GM21786 (cell line): ENCODE measurements at regions not wholly inside any gene's neighbourhood (a gene's known extent, or its start where the extent isn't known, plus 50 kb on each side); places are given as distances from the start of the nearest gene placed in this dataset.
"Not testable (repeated sequence)": the region's sequence is repeated elsewhere in the genome, so short reads cannot be mapped to it uniquely, and the experiment has no call there.

Experiments used
- ATAC-seq: cut with Tn5 transposase; IDR thresholded peaks from one replicate; pipeline ENCODE4 v1.9.1; 2021; ENCODE audit not compliant: unreplicated experiment

GRCh38 chr10:52477305-52477704, 163.2 kb downstream of the DKK1 start:
- no peak for ATAC-seq

GRCh38 chr10:52479567-52479966, 165.5 kb downstream of the DKK1 start:
- ATAC-seq: no peak

GRCh38 chr10:52481986-52482555, 168.0 kb downstream of the DKK1 start:
- ATAC-seq: no peak

- ATAC-seq: peak; percentile 70
Observed at GRCh38 chr10:52483587-52483986, 169.5 kb downstream of the DKK1 start.

- no peak for ATAC-seq
Observed at GRCh38 chr10:52484206-52485065, 170.4 kb downstream of the DKK1 start.

GRCh38 chr10:52485462-52485861, 171.4 kb downstream of the DKK1 start:
- ATAC-seq: no peak

- no peak for ATAC-seq
Observed at GRCh38 chr10:52486840-52487611, 172.9 kb downstream of the DKK1 start.

- no peak for ATAC-seq
Observed at GRCh38 chr10:52488606-52489485, 174.8 kb downstream of the DKK1 start.

- ATAC-seq: no peak
Observed at GRCh38 chr10:52491246-52491995, 177.3 kb downstream of the DKK1 start.

- ATAC-seq: no peak
Observed at GRCh38 chr10:52499281-52499680, 185.2 kb downstream of the DKK1 start.

- no peak for ATAC-seq
Observed at GRCh38 chr10:52500476-52500875, 186.4 kb downstream of the DKK1 start.

GRCh38 chr10:52502237-52502636, 188.2 kb downstream of the DKK1 start:
- no peak for ATAC-seq

- not testable (repeated sequence) for ATAC-seq
Observed at GRCh38 chr10:52505341-52505740, 191.3 kb downstream of the DKK1 start.

- no peak for ATAC-seq
Observed at GRCh38 chr10:52514481-52514880, 200.4 kb downstream of the DKK1 start.

- ATAC-seq: no peak
Observed at GRCh38 chr10:52517012-52517411, 202.9 kb downstream of the DKK1 start.

- no peak for ATAC-seq
Observed at GRCh38 chr10:52523696-52524095, 209.6 kb downstream of the DKK1 start.

GRCh38 chr10:52525761-52526160, 211.7 kb downstream of the DKK1 start:
- ATAC-seq: no peak

- ATAC-seq: no peak
Observed at GRCh38 chr10:52526251-52526823, 212.3 kb downstream of the DKK1 start.

GRCh38 chr10:52532650-52533290, 218.7 kb downstream of the DKK1 start:
- no peak for ATAC-seq
